IPS-15b (cell line): ENCODE measurements at regions not wholly inside any gene's neighbourhood (a gene's known extent, or its start where the extent isn't known, plus 50 kb on each side); places are given as distances from the start of the nearest gene placed in this dataset.

ENCODE experiments used
- H3K27me3 ChIP-seq: one replicate; pipeline ENCODE4 v1.6.1; 2013; ENCODE audit warnings: low read length; ENCODE audit not compliant: control insufficient read depth, insufficient read depth
- H3K36me3 ChIP-seq: one replicate; pipeline ENCODE4 v1.6.1; 2013; ENCODE audit warnings: low read length; ENCODE audit not compliant: control insufficient read depth, insufficient read depth
- H3K4me1 ChIP-seq: one replicate; pipeline ENCODE4 v1.6.1; 2013; ENCODE audit warnings: mild to moderate bottlenecking, low read length; ENCODE audit not compliant: control insufficient read depth, insufficient read depth
- H3K4me3 ChIP-seq: one replicate; pipeline ENCODE4 v1.5.1; 2013; ENCODE audit warnings: low read depth, low read length
- H3K9ac ChIP-seq: one replicate; pipeline ENCODE4 v1.6.1; 2013; ENCODE audit warnings: low read depth, mild to moderate bottlenecking, low read length
- H3K9me3 ChIP-seq: one replicate; pipeline ENCODE4 v1.6.1; 2013; ENCODE audit warnings: mild to moderate bottlenecking, low read length; ENCODE audit not compliant: control insufficient read depth, insufficient read depth

- no peak overlapping the region for H3K4me3 ChIP-seq
- no peaks in the 10 kb centered on the region for H3K4me1 ChIP-seq
- H3K27me3 ChIP-seq, result no peaks in the 10 kb centered on the region
- H3K9ac ChIP-seq, result no peak overlapping the region
- H3K9me3 ChIP-seq, result no peaks in the 10 kb centered on the region
- H3K36me3 ChIP-seq, result no peaks in the 10 kb centered on the region
Observed at GRCh38 chr16:11472410-11472809, 114.3 kb downstream of the LITAF start.

GRCh38 chr16:11472851-11473250, 113.9 kb downstream of the LITAF start:
- no peak overlapping the region for H3K4me3 ChIP-seq
- no peak overlapping the region for H3K9ac ChIP-seq

GRCh38 chr16:11473728-11474127, 113.0 kb downstream of the LITAF start:
- no peaks in the 10 kb centered on the region for H3K4me1 ChIP-seq
- no peaks in the 10 kb centered on the region for H3K36me3 ChIP-seq
- no peaks in the 10 kb centered on the region for H3K9me3 ChIP-seq
- no peak overlapping the region for H3K4me3 ChIP-seq
- H3K27me3 ChIP-seq, result no peaks in the 10 kb centered on the region
- H3K9ac ChIP-seq, result no peak overlapping the region

More at GRCh38 chr16:11472851-11473250, 113.9 kb downstream of the LITAF start:
- Histone ChIP-seq H3K36me3 (no peaks in the 10 kb centered on the region), H3K4me1 (no peaks in the 10 kb centered on the region), H3K27me3 (no peaks in the 10 kb centered on the region), H3K9me3 (no peaks in the 10 kb centered on the region)

DNA sequence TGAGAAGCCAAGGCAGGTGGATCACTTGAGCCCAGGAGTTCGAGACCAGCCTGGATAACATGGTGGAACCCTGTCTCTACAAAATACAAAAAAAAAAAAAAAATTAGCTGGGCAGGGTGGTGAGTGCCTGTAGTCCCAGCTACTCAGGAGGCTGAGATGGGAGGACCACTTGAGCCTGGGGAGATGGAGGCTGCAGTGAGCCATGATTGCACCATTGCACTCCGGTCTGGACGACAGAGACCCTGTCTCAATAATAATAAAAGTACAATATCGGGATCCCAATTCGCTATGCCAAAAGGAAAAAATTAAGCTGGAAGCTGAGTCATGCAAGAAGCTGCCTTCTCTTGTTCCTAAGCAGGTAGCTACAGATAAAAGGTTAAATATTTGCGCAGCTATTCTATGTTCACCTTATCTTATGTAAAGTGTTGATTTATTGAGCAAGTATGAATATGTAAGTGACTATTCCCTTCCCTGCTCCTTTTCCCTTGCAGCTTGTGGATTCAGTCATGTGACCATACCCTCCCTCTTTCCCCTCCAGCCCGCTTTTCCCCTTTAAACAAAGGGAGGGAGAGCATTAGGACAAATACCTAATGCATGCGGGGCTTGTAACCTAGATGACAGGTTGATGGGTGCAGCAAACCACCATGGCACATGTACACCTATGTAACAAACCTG, 112.0 kb downstream of the LITAF start:
- Histone ChIP-seq H3K4me1 (no peaks in the 10 kb centered on the region), H3K9ac (no peak overlapping the region), H3K36me3 (no peaks in the 10 kb centered on the region), H3K9me3 (no peaks in the 10 kb centered on the region), H3K27me3 (no peaks in the 10 kb centered on the region), H3K4me3 (no peak overlapping the region)

GRCh38 chr16:11475896-11476630, 110.7 kb downstream of the LITAF start:
- H3K4me1 ChIP-seq, result no peaks in the 10 kb centered on the region
- H3K27me3 ChIP-seq, result no peaks in the 10 kb centered on the region
- peaks cover 3% of the 10 kb centered on the region for H3K36me3 ChIP-seq
- no peak overlapping the region for H3K4me3 ChIP-seq
- no peak overlapping the region for H3K9ac ChIP-seq
- peaks cover 2% of the 10 kb centered on the region for H3K9me3 ChIP-seq

DNA sequence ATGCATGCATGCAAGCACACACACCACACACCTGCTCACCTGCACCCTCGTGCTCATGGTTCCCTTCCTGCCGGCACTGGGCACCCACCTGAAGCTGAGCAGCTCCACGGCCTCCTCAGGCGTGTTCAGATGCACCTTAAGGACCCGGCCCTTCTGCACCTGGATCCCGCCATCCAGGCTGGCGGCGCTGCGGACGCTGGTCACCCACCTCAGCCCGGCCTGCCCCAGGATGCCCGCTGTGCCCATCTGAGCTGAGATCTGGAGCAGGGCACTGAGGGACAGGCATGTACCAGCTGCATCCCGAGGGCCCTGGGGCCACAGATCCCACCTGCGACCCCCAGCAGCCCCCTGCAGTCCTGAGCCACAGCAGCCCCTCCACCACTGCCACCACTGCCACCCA, 110.0 kb downstream of the LITAF start:
- no peak overlapping the region for H3K9ac ChIP-seq
- H3K9me3 ChIP-seq, result peaks cover 2% of the 10 kb centered on the region
- H3K36me3 ChIP-seq, result peaks cover 3% of the 10 kb centered on the region
- H3K4me3 ChIP-seq, result no peak overlapping the region
- H3K27me3 ChIP-seq, result no peaks in the 10 kb centered on the region
- H3K4me1 ChIP-seq, result no peaks in the 10 kb centered on the region

GRCh38 chr16:11478431-11479119, 108.1 kb downstream of the LITAF start:
- no peak overlapping the region for H3K9ac ChIP-seq
- H3K4me1 ChIP-seq, result no peaks in the 10 kb centered on the region
- H3K27me3 ChIP-seq, result no peaks in the 10 kb centered on the region

GRCh38 chr16:11479916-11480315, 106.8 kb downstream of the LITAF start:
- H3K9me3 ChIP-seq, result peaks cover 2% of the 10 kb centered on the region
- H3K36me3 ChIP-seq, result peaks cover 5% of the 10 kb centered on the region
- no peaks in the 10 kb centered on the region for H3K27me3 ChIP-seq
- no peak overlapping the region for H3K9ac ChIP-seq
- no peak overlapping the region for H3K4me3 ChIP-seq
- no peaks in the 10 kb centered on the region for H3K4me1 ChIP-seq

More at GRCh38 chr16:11478431-11479119, 108.1 kb downstream of the LITAF start:
- H3K9me3 ChIP-seq, result peaks cover 2% of the 10 kb centered on the region
- peaks cover 3% of the 10 kb centered on the region for H3K36me3 ChIP-seq
- H3K4me3 ChIP-seq, result no peak overlapping the region

DNA sequence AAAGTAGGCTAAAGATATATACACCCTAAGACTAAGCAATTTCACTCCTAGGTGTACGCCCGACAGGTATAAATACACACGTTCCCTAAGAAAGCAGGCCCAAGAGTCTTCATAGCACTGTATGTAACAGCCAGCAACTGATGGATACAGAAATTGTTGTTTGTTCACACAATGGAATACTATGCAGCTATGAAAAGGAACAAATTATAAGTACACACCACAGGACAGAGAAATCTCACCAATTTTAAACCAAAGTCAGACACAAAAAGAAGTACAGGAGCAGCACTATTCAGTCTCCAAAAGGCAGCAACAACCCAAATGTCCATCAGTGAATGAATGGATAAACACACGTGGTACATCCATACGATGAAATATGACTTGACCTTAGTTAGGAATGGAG, 106.1 kb downstream of the LITAF start:
- Histone ChIP-seq H3K36me3 (peaks cover 7% of the 10 kb centered on the region), H3K9ac (no peak overlapping the region), H3K9me3 (peaks cover 2% of the 10 kb centered on the region)

DNA sequence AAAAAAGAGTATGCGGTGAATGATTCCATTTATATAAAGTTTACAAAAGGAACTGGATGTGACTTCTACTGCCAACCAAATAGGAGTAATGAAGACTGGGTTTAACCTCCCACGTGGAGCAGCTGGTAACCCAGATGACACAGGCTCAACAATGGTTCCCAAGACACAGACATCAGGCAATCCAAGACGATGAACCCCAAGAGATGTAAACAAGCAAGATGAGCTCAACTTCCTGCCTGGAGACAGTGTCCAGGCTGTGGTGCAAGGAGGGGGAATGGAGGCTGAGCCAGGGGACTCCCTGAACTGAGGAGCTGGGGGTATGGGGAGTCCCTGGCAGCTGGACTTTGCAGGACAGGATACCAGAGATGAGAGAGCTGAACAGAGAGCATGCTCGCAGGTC, 104.7 kb downstream of the LITAF start:
- H3K4me3 ChIP-seq, result no peak overlapping the region
- H3K9ac ChIP-seq, result no peak overlapping the region
- peaks cover 2% of the 10 kb centered on the region for H3K9me3 ChIP-seq
- no peaks in the 10 kb centered on the region for H3K4me1 ChIP-seq
- H3K27me3 ChIP-seq, result no peaks in the 10 kb centered on the region
- peaks cover 7% of the 10 kb centered on the region for H3K36me3 ChIP-seq

More for the DNA sequence above, 106.1 kb downstream of the LITAF start:
- H3K4me3 ChIP-seq, result no peak overlapping the region
- no peaks in the 10 kb centered on the region for H3K4me1 ChIP-seq
- H3K27me3 ChIP-seq, result no peaks in the 10 kb centered on the region

DNA sequence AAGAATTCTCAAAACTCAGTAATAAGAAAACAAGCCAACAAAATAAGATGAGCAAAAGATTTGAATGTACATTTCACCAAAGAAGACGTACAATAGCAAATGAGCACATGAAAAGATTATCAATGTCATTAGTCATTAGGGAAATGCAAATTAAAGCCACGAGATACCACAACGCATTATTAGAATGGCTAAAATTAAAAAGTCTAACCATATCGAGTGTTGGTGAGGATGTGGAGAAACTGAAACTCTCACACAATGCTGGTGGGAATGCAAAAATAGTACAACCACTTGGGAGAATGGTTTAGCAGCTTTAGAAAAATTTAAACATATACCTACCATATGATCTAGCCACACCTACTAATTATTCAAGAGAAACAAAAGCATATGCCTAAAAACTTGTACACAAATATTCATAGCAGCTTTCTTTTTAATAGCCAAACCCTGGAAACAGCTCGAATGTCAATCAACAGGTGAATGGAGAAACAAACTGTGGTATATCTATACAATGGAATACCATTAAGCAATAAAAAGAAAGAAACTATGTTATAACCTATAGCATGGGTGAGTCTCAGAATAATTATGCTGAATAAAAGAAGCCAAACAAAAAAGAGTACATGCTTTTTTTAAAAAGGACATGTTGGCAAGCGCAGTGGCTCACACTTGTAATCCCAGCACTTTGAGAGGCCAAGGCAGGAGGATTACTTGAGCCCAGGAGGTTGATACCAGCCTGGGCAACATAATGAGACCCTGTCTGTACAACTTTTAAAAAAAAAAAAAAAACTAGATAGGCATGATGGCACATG, 103.6 kb downstream of the LITAF start:
- Histone ChIP-seq H3K9ac (no peak overlapping the region), H3K9me3 (peaks cover 2% of the 10 kb centered on the region), H3K4me1 (no peaks in the 10 kb centered on the region), H3K36me3 (peaks cover 7% of the 10 kb centered on the region), H3K4me3 (no peak overlapping the region), H3K27me3 (no peaks in the 10 kb centered on the region)
